GM23338 (cell line): ENCODE measurements at regions not wholly inside any gene's neighbourhood (a gene's known extent, or its start where the extent isn't known, plus 50 kb on each side); places are given as distances from the start of the nearest gene placed in this dataset.
"Not testable (repeated sequence)": the region's sequence is repeated elsewhere in the genome, so short reads cannot be mapped to it uniquely, and the experiment has no call there.

Experiments
- CREB1 ChIP-seq: fragments of 250-450 bp; sonication (Bioruptor Pico); IDR thresholded peaks from 2 replicates; pipeline ENCODE4 v1.5.0; 2020; ENCODE audit warnings: low read depth, mild to moderate bottlenecking, moderate library complexity
- CTCF ChIP-seq, 2 experiments: fragments of 200-600 bp in 1 of 2; sonication (generic) in 1 of 2; conservative IDR thresholded peaks; 2 replicates each; pipeline versions ENCODE4 v1.5.1 to v1.6.1; 2016 to 2017; ENCODE audit warnings: antibody characterized with exemption in 2 of 2, low read depth in 2 of 2, mild to moderate bottlenecking in 2 of 2, moderate library complexity in 1 of 2
- EZH2 ChIP-seq: fragments of 200-600 bp; sonication (generic); IDR thresholded peaks from one replicate; pipeline ENCODE4 v1.8.0; 2017; ENCODE audit warnings: antibody characterized with exemption, mild to moderate bottlenecking, low read depth; ENCODE audit not compliant: unreplicated experiment
- EZH2phosphoT487 ChIP-seq: fragments of 200-600 bp; sonication (generic); IDR thresholded peaks from one replicate; pipeline ENCODE4 v1.8.1; 2018; ENCODE audit warnings: antibody characterized with exemption; ENCODE audit not compliant: unreplicated experiment
- JUNB ChIP-seq: IDR thresholded peaks from one replicate; pipeline ENCODE4 v1.6.1; 2016; ENCODE audit warnings: antibody characterized with exemption; ENCODE audit not compliant: unreplicated experiment
- NANOG ChIP-seq: IDR thresholded peaks from 2 replicates; pipeline ENCODE4 v1.6.1; 2016; ENCODE audit warnings: antibody characterized with exemption, borderline replicate concordance
- POLR2AphosphoS5 ChIP-seq: IDR thresholded peaks from 2 replicates; pipeline ENCODE4 v1.6.1; 2016; ENCODE audit warnings: antibody characterized with exemption, low read depth
- REST ChIP-seq: IDR thresholded peaks from one replicate; pipeline ENCODE4 v1.6.1; 2018; ENCODE audit warnings: antibody characterized with exemption; ENCODE audit not compliant: unreplicated experiment
- STAT1 ChIP-seq: IDR thresholded peaks from one replicate; pipeline ENCODE4 v1.6.1; 2016; ENCODE audit warnings: antibody characterized with exemption; ENCODE audit not compliant: unreplicated experiment
- ZNF114 ChIP-seq: fragments of 250-450 bp; sonication (Bioruptor Pico); IDR thresholded peaks from 2 replicates; pipeline ENCODE4 v1.5.0; 2020; ENCODE audit warnings: mild to moderate bottlenecking, moderate library complexity
- TF ChIP-seq, protein P1 (sequence below): IDR thresholded peaks from 2 replicates; pipeline ENCODE4 v1.6.1; 2016; ENCODE audit warnings: antibody characterized with exemption

GRCh38 chrY:18393633-18394032 is 152.9 kb upstream of the HSFY1 start:
- TF ChIP-seq CTCF (conservative IDR thresholded peaks at IDR 0.05; ENCODE audit: low read depth in 2 of 2); CREB1 (CRISPR knock-in tag); POLR2AphosphoS5; EZH2; ZNF114 (CRISPR knock-in tag); EZH2phosphoT487; REST; JUNB; NANOG; STAT1: not testable (repeated sequence)
- TF ChIP-seq, protein P1, sequence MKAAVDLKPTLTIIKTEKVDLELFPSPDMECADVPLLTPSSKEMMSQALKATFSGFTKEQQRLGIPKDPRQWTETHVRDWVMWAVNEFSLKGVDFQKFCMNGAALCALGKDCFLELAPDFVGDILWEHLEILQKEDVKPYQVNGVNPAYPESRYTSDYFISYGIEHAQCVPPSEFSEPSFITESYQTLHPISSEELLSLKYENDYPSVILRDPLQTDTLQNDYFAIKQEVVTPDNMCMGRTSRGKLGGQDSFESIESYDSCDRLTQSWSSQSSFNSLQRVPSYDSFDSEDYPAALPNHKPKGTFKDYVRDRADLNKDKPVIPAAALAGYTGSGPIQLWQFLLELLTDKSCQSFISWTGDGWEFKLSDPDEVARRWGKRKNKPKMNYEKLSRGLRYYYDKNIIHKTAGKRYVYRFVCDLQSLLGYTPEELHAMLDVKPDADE, result not testable (repeated sequence)
